ENCODE measurements at regions not wholly inside any gene's neighbourhood (a gene's known extent, or its start where the extent isn't known, plus 50 kb on each side); places are given as distances from the start of the nearest gene placed in this dataset.
"Not testable (repeated sequence)": the region's sequence is repeated elsewhere in the genome, so short reads cannot be mapped to it uniquely, and the experiment has no call there.

DNA sequence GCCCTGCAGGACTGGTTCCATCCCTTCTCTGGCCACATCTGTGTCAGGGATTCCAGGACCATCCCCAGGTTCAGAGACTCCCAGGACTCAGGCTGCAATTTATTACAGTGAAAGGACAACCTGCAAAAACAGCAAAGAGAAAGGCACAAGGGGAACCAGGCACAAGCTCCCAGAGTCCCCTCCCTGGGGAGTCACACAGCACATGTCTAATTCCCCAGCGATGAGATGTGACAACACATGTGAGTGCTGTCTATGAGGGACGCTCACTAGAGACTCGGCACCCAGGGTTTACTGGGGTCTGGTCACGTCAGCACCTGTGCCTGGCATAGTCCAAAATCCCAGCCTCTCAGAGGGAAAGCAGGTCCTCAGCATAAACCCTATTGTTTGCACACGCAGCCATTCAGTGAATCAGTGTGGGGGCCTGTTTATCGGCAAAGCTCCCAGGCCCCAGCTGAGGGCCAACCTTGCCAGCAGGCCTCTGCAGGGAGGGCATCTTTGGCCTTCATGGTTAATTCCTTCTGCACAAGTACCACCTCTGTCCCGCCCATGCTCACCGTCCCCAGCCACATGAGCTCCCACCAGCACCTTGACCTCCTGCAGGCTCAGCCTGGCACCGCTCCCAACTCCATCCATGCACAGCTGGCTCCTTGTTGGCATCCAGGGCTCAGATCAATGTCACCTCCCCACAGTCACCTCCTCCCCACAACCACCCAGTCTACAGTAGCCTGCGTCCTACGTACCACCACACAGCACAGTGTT, 198.9 kb upstream of the SFSWAP start:
- no peak for ATAC-seq
- peaks cover 0 to 11% (median 0%) of the 10 kb centered on the region in 3 donors for H3K9me3 ChIP-seq
- TF ChIP-seq POLR2A (IDR thresholded peaks at IDR 0.05) (no peak), CTCF (IDR thresholded peaks at IDR 0.05) (no peak)
- no peak overlapping the region for H3K4me3 ChIP-seq
- H3K4me1 ChIP-seq: no peaks in the 10 kb centered on the region
- no peaks in the 10 kb centered on the region for H3K27me3 ChIP-seq
- 79 to 82% methylated on average over 11 of the region's 11 CpGs for WGBS, 2 donors
- intact Hi-C loops (cut with DNase I): no loop called here
- no peaks in the 10 kb centered on the region for H3K36me3 ChIP-seq (replicated peaks in 1 of 2; ENCODE audit: insufficient read depth in 1 of 2, low read depth in 2 of 2)
- no peak overlapping the region for H3K27ac ChIP-seq
- no peak for DNase-seq

DNA sequence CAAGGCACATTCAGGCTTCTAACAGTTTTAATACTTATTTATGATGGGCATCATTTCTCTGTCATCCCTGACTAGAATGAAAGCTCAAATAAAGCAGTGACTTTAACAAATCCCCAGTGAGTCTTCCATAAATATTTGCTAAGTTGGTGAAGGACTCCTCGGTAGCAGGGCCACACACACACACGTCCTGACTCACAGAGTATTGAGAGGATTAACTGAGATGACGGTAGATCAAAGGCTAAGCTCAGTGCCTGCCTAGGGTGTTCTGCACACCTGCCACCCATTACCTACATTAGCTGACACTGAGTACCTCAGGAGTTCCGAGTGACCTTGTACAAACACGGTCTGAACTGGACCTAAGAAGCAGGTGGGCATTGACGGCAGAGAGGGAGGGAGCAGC, 197.3 kb upstream of the SFSWAP start:
- TF ChIP-seq CTCF (IDR thresholded peaks at IDR 0.05): no peak
- no peak for TF ChIP-seq POLR2A (IDR thresholded peaks at IDR 0.05)

DNA sequence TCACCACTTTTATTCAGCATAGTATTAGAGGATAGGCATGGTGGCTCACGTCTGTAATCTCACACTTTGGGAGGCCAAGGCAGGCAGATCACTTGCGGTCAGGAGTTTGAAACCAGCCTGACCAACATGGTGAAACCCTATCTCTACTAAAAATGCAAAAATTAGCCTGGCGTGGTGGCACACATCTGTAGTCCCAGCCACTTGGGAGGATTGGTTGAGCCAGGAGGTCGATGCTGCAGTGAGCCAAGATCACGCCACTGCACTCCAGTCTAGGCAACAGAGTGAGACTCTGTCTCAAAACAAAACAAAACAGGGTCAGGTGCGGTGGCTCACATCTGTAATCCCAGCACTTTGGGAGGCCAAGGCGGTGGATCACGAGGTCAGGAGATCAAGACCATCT, 190.3 kb upstream of the SFSWAP start:
- intact Hi-C loops (cut with DNase I); ATAC-seq; H3K36me3 ChIP-seq (replicated peaks in 1 of 2; ENCODE audit: insufficient read depth in 1 of 2, low read depth in 2 of 2); H3K4me3 ChIP-seq; H3K27me3 ChIP-seq; H3K4me1 ChIP-seq; H3K27ac ChIP-seq; DNase-seq: not testable (repeated sequence)
- WGBS, 2 donors: 62 to 76% methylated on average over 8 of the region's 8 CpGs
- peaks cover 0 to 11% (median 0%) of the 10 kb centered on the region in 3 donors for H3K9me3 ChIP-seq

More for the DNA sequence above, 197.3 kb upstream of the SFSWAP start:
- Histone ChIP-seq H3K36me3 (replicated peaks in 1 of 2; ENCODE audit: insufficient read depth in 1 of 2, low read depth in 2 of 2) (no peaks in the 10 kb centered on the region), H3K27ac (no peak overlapping the region), H3K9me3 (peaks cover 0 to 11% (median 0%) of the 10 kb centered on the region in 3 donors), H3K4me1 (no peaks in the 10 kb centered on the region), H3K27me3 (no peaks in the 10 kb centered on the region), H3K4me3 (no peak overlapping the region)
- ATAC-seq: no peak
- no peak for DNase-seq
- WGBS, 2 donors: 23 to 49% methylated on average over 6 of the region's 6 CpGs
- intact Hi-C loops (cut with DNase I): no loop called here

GRCh38 chr12:131521326-131521725, 189.6 kb upstream of the SFSWAP start:
- 41 to 63% methylated on average over 6 of the region's 6 CpGs for WGBS, 2 donors
- ATAC-seq (no peak), DNase-seq (no peak)
- Histone ChIP-seq H3K27ac (no peak overlapping the region), H3K4me1 (no peaks in the 10 kb centered on the region), H3K4me3 (no peak overlapping the region), H3K27me3 (no peaks in the 10 kb centered on the region), H3K36me3 (replicated peaks in 1 of 2; ENCODE audit: insufficient read depth in 1 of 2, low read depth in 2 of 2) (no peaks in the 10 kb centered on the region), H3K9me3 (peaks cover 0 to 6% (median 0%) of the 10 kb centered on the region in 3 donors)
- intact Hi-C loops (cut with DNase I): no loop called here
- no peak for TF ChIP-seq POLR2A (IDR thresholded peaks at IDR 0.05)
- no peak for TF ChIP-seq CTCF (IDR thresholded peaks at IDR 0.05)

- Histone ChIP-seq H3K9me3 (no peaks in the 10 kb centered on the region), H3K36me3 (replicated peaks in 1 of 2; ENCODE audit: insufficient read depth in 1 of 2, low read depth in 2 of 2) (no peaks in the 10 kb centered on the region), H3K27me3 (no peaks in the 10 kb centered on the region), H3K4me3 (no peak overlapping the region), H3K27ac (no peak overlapping the region), H3K4me1 (no peaks in the 10 kb centered on the region)
- no peak for TF ChIP-seq CTCF (IDR thresholded peaks at IDR 0.05)
- TF ChIP-seq POLR2A (IDR thresholded peaks at IDR 0.05): no peak
- intact Hi-C loops (cut with DNase I): no loop called here
- WGBS, 2 donors: 66 to 67% methylated on average over 9 to 23 of the region's 23 CpGs
- DNase-seq: no peak
- ATAC-seq: no peak
Observed at GRCh38 chr12:131525795-131526508, 184.9 kb upstream of the SFSWAP start.
